ENCODE measurements at regions not wholly inside any gene's neighbourhood (a gene's known extent, or its start where the extent isn't known, plus 50 kb on each side); places are given as distances from the start of the nearest gene placed in this dataset.

GRCh38 chr1:106194206-106194605 lies 862.3 kb upstream of the PRMT6 start:
- DNase-seq: no peak

GRCh38 chr1:106200711-106201110 lies 855.8 kb upstream of the PRMT6 start:
- DNase-seq: no peak

DNA sequence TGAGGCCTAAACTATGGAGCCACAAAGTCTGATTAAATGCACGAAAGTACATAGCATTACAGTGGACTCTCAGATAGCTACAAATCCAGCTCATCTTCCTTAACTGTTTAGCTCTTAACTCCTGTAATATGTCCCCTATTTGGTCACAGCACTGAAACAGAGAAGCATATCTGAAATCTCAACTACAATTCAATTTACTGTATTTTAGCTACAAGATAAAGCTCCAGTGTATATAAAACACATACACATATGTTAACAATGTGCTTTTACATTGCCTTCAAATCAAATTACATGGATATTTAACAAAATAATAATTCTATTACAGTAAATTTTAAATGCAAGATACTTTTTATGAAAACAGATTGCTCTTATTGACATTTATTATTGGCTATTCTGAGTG lies 849.3 kb upstream of the PRMT6 start:
- DNase-seq: no peak

DNA sequence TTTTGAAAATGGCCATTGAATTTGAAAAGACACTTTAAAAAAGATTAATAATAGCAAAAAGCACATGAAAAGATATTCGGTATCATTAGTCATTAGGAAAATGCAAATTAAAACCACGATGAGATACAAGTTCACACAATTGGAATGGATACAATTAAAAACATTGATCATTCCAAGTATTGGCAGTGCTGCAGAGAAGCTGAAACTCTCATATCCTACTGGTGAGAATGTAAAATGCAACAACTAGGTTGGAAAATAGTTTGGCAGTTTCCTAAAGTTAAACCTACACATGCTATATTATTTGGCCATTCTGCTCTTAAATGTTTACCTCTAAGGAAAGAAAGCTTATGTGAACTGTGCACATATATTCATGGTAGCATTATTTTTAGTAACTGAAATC lies 838.7 kb upstream of the PRMT6 start:
- DNase-seq: no peak

- no peak for DNase-seq
Measured at GRCh38 chr1:106222403-106222802, 834.1 kb upstream of the PRMT6 start.

DNA sequence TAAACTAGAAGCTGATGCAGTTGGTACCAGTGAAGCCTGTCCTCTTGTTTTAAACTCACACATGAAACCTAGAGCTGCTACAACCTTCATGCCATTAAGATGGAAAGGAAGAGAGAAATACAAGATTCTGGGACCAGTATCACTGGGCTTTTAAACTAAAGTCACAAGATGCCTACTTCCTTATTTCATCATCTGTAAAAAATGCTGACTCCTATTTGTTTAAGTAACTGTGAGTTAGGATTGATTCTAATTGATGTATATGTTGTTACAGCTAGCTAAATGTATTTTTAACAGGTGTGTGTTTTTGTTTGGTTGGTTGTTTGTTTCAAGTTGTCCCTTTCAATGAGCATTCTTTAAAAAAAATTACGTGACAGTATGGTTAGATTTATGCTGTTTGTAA lies 833.3 kb upstream of the PRMT6 start:
- no peak for DNase-seq

DNA sequence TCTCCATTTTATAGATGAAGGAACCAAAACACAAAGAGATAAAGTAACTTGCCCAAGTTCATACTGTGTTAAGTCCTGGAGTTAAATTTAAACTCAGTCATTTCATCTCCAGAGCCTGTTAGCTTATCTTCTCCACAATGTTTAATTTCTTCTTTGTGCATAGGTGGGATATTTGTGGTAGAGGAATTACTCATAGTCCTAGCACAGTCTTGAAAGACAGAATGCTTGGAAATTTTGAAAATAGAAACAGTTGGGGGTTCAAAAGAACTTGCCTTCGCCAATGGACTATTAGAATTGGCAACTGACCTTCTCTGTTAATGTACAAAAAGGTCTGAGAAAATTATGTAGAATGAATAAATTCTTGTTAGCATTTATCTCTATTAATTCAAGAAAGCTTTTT lies 832.0 kb upstream of the PRMT6 start:
- DNase-seq: no peak

DNA sequence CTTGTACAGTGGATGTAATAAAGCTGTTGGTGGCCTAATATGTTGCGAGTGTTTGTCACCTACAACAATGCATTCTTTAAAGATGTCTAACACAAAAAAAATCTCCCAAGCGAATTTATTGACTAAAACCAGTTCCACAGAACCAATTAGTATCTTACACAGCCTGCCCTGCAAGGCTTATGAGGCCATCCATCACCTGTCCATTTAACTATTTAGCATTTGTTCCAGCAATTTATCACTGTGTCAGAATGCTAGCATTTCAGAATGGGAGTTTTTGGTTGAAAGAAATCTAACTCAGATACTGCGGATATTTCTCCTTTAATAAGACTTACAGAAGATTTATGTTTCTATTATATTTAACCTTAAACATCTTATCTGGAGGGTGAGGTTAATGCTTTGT lies 831.1 kb upstream of the PRMT6 start:
- DNase-seq: no peak

DNA sequence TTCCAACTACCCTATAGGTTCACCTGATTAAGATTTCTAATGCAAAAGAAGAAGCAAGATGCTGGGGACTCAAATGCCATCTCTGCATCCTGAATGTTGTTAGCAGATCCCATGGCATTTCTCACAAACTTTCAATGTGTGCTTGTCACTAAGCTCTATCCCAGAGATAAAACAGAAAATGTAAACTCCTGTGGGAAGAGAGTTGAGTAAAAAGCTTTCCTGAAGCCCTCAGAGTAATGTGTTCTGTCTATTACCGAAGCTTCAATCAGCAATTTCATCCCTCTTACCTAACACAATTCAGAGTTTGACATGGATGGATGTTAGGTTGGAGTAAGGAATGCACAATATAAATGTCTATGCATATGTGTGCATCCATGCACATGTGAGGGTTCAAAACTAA lies 829.9 kb upstream of the PRMT6 start:
- DNase-seq: no peak

- no peak for DNase-seq
Measured at GRCh38 chr1:106232128-106232527, 824.3 kb upstream of the PRMT6 start.

- DNase-seq: no peak
Measured at GRCh38 chr1:106233511-106233910, 823.0 kb upstream of the PRMT6 start.

DNA sequence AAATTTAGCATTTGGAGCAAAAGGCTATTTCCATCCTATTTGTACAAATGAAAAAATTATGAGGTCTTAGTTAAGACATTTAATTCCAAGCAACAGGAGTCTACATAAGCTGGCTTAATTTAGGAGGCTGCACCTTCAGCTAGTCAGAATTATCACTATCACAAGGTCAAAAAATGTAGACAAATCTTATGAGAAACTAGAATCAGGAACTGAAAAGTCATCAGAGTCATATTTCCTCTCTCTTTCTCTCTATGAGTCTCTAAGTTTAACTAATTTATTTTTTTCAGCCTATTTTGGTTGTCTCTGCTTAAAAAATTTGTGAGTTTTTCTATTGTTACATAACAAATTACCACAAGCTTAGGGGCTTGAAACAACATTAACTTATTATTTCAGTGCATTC lies 807.1 kb upstream of the PRMT6 start:
- DNase-seq: no peak

- DNase-seq: no peak
Measured at GRCh38 chr1:106249810-106250209, 806.7 kb upstream of the PRMT6 start.

DNA sequence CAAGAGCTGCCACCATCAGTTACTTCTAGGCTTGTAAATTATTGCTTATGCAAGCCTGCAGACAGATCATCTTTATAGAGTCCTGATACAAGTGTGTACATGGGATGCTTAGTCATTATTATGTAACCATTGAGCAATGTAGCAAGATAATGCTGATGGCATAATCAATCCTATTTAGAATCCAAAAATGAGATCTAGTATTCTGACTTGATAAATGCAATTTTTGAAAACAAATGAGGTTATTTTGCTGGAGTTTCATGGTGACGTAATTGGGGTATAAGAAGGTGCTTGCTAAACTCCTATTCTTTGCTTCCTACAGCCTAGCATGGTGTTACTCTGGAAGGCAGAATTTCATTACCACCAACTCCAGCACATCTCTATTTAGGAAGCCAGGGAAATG lies 801.7 kb upstream of the PRMT6 start:
- no peak for DNase-seq

DNA sequence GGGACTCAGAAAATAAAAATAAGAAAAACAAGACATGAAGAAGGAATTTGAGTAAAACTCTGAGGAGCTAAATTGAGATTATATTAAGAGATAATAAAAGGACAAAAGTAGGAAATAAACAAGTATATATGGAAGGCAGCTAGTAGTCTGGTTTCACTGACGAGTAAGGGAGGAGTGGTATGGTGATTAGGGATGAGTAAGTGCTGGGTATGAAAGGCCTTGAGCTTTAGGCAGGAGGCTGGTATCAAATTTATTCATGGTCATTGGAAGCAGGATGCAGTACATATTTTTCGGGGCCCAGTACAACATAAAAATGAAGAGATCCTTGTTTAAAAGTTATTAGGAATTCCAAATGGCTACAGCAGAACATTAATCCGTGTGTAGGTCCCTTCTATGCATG lies 789.7 kb upstream of the PRMT6 start:
- DNase-seq: no peak

GRCh38 chr1:106268070-106268469 lies 788.4 kb upstream of the PRMT6 start:
- DNase-seq: peak; percentile 33

GRCh38 chr1:106276871-106277270 lies 779.6 kb upstream of the PRMT6 start:
- DNase-seq: no peak

- no peak for DNase-seq
Measured at GRCh38 chr1:106277786-106278185, 778.7 kb upstream of the PRMT6 start.

- DNase-seq: no peak
Measured at GRCh38 chr1:106278716-106279115, 777.8 kb upstream of the PRMT6 start.

- DNase-seq: no peak
Measured at GRCh38 chr1:106289265-106289928, 767.1 kb upstream of the PRMT6 start.

DNA sequence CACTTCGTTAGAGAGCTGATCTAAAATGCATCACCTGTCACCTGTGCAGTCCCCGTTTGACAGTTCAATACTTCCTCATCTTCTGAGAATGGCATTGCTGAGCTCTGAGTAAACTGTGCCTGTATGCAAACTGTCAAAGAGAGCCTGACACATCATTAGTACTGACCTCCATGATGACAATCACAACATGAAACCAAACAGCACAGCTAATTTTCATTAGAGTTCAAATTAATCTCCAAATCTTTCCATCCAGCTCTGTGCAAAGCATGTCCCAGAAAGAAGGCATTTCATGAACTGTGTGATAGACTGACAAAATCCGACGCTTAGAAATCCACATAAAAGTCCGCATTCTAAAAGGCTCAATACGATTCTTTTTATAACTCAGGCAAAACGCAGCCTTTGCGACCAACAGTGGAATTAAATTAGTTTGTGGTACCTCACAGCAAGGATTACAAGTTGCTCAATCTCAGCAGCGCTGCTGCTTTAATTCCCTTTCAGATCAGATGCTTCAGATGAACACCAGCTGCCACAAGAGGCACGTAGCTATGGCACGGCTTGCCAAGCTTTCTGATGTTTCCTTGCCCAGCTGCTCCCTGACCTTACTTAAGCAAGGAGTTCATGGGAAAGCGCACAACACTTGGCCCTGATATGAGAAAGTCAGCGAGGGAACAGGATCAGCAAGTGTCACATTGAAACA lies 765.5 kb upstream of the PRMT6 start:
- DNase-seq: peak; percentile 48

GRCh38 chr1:106292130-106292529 lies 764.3 kb upstream of the PRMT6 start:
- no peak for DNase-seq

- no peak for DNase-seq
Measured at GRCh38 chr1:106296431-106296830, 760.0 kb upstream of the PRMT6 start.

GRCh38 chr1:106304106-106304505 lies 752.4 kb upstream of the PRMT6 start:
- no peak for DNase-seq

GRCh38 chr1:106319612-106320011 lies 736.9 kb upstream of the PRMT6 start:
- DNase-seq: no peak
